ENCODE measurements at regions not wholly inside any gene's neighbourhood (a gene's known extent, or its start where the extent isn't known, plus 50 kb on each side); places are given as distances from the start of the nearest gene placed in this dataset.

GRCh38 chr1:75668813-75669212, 55.7 kb upstream of the ACADM start:
- Mint-ChIP-seq H3K9me3 (peaks cover 1% of the 10 kb centered on the region), H3K4me1 (ENCODE audit: low read depth in 2 of 2) (no peaks in the 10 kb centered on the region), H3K27me3 (peaks cover 0 to 11% of the 10 kb centered on the region in 2 donors), H3K36me3 (peaks cover 3% of the 10 kb centered on the region), H3K27ac (no peak overlapping the region), H3K4me3 (no peak overlapping the region)
- DNase-seq (ENCODE audit: low spot score) (no peak), ATAC-seq (no peak)

- peaks cover 0 to 22% of the 10 kb centered on the region in 2 donors for H3K27me3 Mint-ChIP-seq
- peaks cover 5% of the 10 kb centered on the region for H3K36me3 Mint-ChIP-seq
- H3K4me3 Mint-ChIP-seq: no peak overlapping the region
- no peaks in the 10 kb centered on the region for H3K4me1 Mint-ChIP-seq (ENCODE audit: low read depth in 2 of 2)
- peaks cover 3% of the 10 kb centered on the region for H3K9me3 Mint-ChIP-seq
- DNase-seq (ENCODE audit: low spot score) (no peak), ATAC-seq (no peak)
- no peak overlapping the region for H3K27ac Mint-ChIP-seq
Measured at GRCh38 chr1:75671708-75672107, 52.8 kb upstream of the ACADM start.

GRCh38 chr1:75672108-75672507, 52.4 kb upstream of the ACADM start:
- Mint-ChIP-seq H3K27me3 (peaks cover 0 to 22% of the 10 kb centered on the region in 2 donors), H3K36me3 (peaks cover 5% of the 10 kb centered on the region), H3K4me3 (no peak overlapping the region), H3K9me3 (peaks cover 3% of the 10 kb centered on the region), H3K4me1 (ENCODE audit: low read depth in 2 of 2) (no peaks in the 10 kb centered on the region), H3K27ac (no peak overlapping the region)
- DNase-seq (ENCODE audit: low spot score) (no peak), ATAC-seq (no peak)

GRCh38 chr1:75672528-75673393, 51.7 kb upstream of the ACADM start:
- Mint-ChIP-seq H3K36me3 (peaks cover 5% of the 10 kb centered on the region), H3K27me3 (peaks cover 4 to 25% of the 10 kb centered on the region in 2 donors)

GRCh38 chr1:75673399-75673798, 51.1 kb upstream of the ACADM start:
- DNase-seq (ENCODE audit: low spot score) (no peak), ATAC-seq (no peak)
- peaks cover 3% of the 10 kb centered on the region for H3K9me3 Mint-ChIP-seq
- no peak overlapping the region for H3K4me3 Mint-ChIP-seq
- peaks cover 4 to 25% of the 10 kb centered on the region in 2 donors for H3K27me3 Mint-ChIP-seq
- H3K36me3 Mint-ChIP-seq: peaks cover 5% of the 10 kb centered on the region
- no peaks in the 10 kb centered on the region for H3K4me1 Mint-ChIP-seq (ENCODE audit: low read depth in 2 of 2)
- no peak overlapping the region for H3K27ac Mint-ChIP-seq

More at GRCh38 chr1:75672528-75673393, 51.7 kb upstream of the ACADM start:
- Mint-ChIP-seq H3K4me3 (no peak overlapping the region), H3K4me1 (ENCODE audit: low read depth in 2 of 2) (no peaks in the 10 kb centered on the region), H3K27ac (no peak overlapping the region), H3K9me3 (peaks cover 3% of the 10 kb centered on the region)
- DNase-seq (ENCODE audit: low spot score) (no peak), ATAC-seq (peak in 1 of 2 donors; percentile 20)

GRCh38 chr1:75673885-75674284, 50.6 kb upstream of the ACADM start:
- ATAC-seq (no peak), DNase-seq (ENCODE audit: low spot score) (no peak)
- peaks cover 4 to 25% of the 10 kb centered on the region in 2 donors for H3K27me3 Mint-ChIP-seq
- peaks cover 7% of the 10 kb centered on the region for H3K36me3 Mint-ChIP-seq
- no peak overlapping the region for H3K27ac Mint-ChIP-seq
- no peaks in the 10 kb centered on the region for H3K4me1 Mint-ChIP-seq (ENCODE audit: low read depth in 2 of 2)
- peaks cover 3% of the 10 kb centered on the region for H3K9me3 Mint-ChIP-seq
- H3K4me3 Mint-ChIP-seq: no peak overlapping the region
